WTC11 (cell line): ENCODE measurements at regions not wholly inside any gene's neighbourhood (a gene's known extent, or its start where the extent isn't known, plus 50 kb on each side); places are given as distances from the start of the nearest gene placed in this dataset.

ENCODE experiments used
- ATAC-seq: fragments of 200-7000 bp; cut with Tn5 transposase; 2 replicates; pipeline ENCODE4 v1.10.0; 2021; ENCODE audit warnings: mild to moderate bottlenecking, moderate library complexity
- CTCF ChIA-PET: fragments of 300-600 bp; sonication (Branson Sonifier 250); formaldehyde crosslinking; loops from one replicate; lab custom pipeline; 2021; ENCODE audit warnings: antibody characterized with exemption; lab: Charles Lee
- POLR2A ChIA-PET: fragments of 350-600 bp; sonication (Branson Sonifier 250); formaldehyde crosslinking; loops from one replicate; lab custom pipeline; 2021; ENCODE audit warnings: antibody characterized with exemption; lab: Charles Lee
- DNase-seq: peaks from one replicate; pipeline ENCODE4 v3.0.0; 2021; ENCODE audit warnings: low spot score
- H3K27ac Mint-ChIP-seq: 2 replicates; pipeline ENCODE4 v1.8.0; 2021; ENCODE audit warnings: mixed read lengths
- H3K27me3 Mint-ChIP-seq: 2 replicates; pipeline ENCODE4 v1.8.0; 2021; ENCODE audit warnings: low read depth, mild to moderate bottlenecking, moderate library complexity, mixed read lengths
- H3K36me3 Mint-ChIP-seq: 2 replicates; pipeline ENCODE4 v1.8.0; 2021; ENCODE audit warnings: mixed read lengths
- H3K4me1 Mint-ChIP-seq: 2 replicates; pipeline ENCODE4 v1.8.0; 2022; ENCODE audit warnings: mixed read lengths
- H3K4me3 Mint-ChIP-seq: 2 replicates; pipeline ENCODE4 v1.8.0; 2021; ENCODE audit warnings: mild to moderate bottlenecking, moderate library complexity, mixed read lengths
- H3K9me3 Mint-ChIP-seq: 2 replicates; pipeline ENCODE4 v1.8.0; 2021; ENCODE audit warnings: mixed read lengths
- ATF1 ChIP-seq: sonication (generic); formaldehyde crosslinking; IDR thresholded peaks from 2 replicates; pipeline ENCODE4 v1.8.1; 2023; ENCODE audit warnings: mild to moderate bottlenecking, moderate library complexity, missing genetic modification reagents
- CBFB ChIP-seq: sonication (generic); formaldehyde crosslinking; IDR thresholded peaks from 2 replicates; pipeline ENCODE4 v1.8.1; 2022; ENCODE audit warnings: mild to moderate bottlenecking, low read depth, missing genetic modification reagents
- ELF4 ChIP-seq: sonication (generic); formaldehyde crosslinking; IDR thresholded peaks from 2 replicates; pipeline ENCODE4 v1.8.1; 2022; ENCODE audit warnings: low read depth, mild to moderate bottlenecking, moderate library complexity, missing genetic modification reagents
- ETV6 ChIP-seq: sonication (generic); formaldehyde crosslinking; IDR thresholded peaks from 2 replicates; pipeline ENCODE4 v1.8.1; 2022; ENCODE audit warnings: mild to moderate bottlenecking, missing genetic modification reagents
- FOXK1 ChIP-seq: sonication (generic); formaldehyde crosslinking; IDR thresholded peaks from 2 replicates; pipeline ENCODE4 v1.8.0; 2022; ENCODE audit warnings: mild to moderate bottlenecking, moderate library complexity, missing genetic modification reagents
- IRF2 ChIP-seq: sonication (generic); formaldehyde crosslinking; IDR thresholded peaks from 2 replicates; pipeline ENCODE4 v1.8.0; 2022; ENCODE audit warnings: low read depth, missing genetic modification reagents, borderline replicate concordance
- MYBL2 ChIP-seq: sonication (generic); formaldehyde crosslinking; IDR thresholded peaks from 2 replicates; pipeline ENCODE4 v1.8.1; 2023; ENCODE audit warnings: mild to moderate bottlenecking, moderate library complexity, missing genetic modification reagents
- NFATC4 ChIP-seq: fragments of 250-450 bp; sonication (Bioruptor Pico); IDR thresholded peaks from 2 replicates; pipeline ENCODE4 v1.9.0; 2021; ENCODE audit warnings: mild to moderate bottlenecking
- NFE2L1 ChIP-seq: sonication (generic); formaldehyde crosslinking; IDR thresholded peaks from 2 replicates; pipeline ENCODE4 v1.8.1; 2023; ENCODE audit warnings: missing genetic modification reagents
- RELA ChIP-seq: sonication (generic); formaldehyde crosslinking; IDR thresholded peaks from 2 replicates; pipeline ENCODE4 v1.8.1; 2022; ENCODE audit warnings: missing genetic modification reagents, mild to moderate bottlenecking, borderline replicate concordance
- RORB ChIP-seq: fragments of 250-450 bp; sonication (Bioruptor Pico); IDR thresholded peaks from 2 replicates; pipeline ENCODE4 v1.9.0; 2021; ENCODE audit warnings: mild to moderate bottlenecking
- ZNF121 ChIP-seq: sonication (generic); formaldehyde crosslinking; IDR thresholded peaks from 2 replicates; pipeline ENCODE4 v1.8.0; 2023; ENCODE audit warnings: missing genetic modification reagents
- ZNF396 ChIP-seq: fragments of 250-450 bp; sonication (Bioruptor Pico); IDR thresholded peaks from 2 replicates; pipeline ENCODE4 v1.8.0; 2021; ENCODE audit warnings: mild to moderate bottlenecking, moderate library complexity, borderline replicate concordance
- ZNF416 ChIP-seq: fragments of 250-450 bp; sonication (Bioruptor Pico); IDR thresholded peaks from 2 replicates; pipeline ENCODE4 v1.9.0; 2021; ENCODE audit warnings: mild to moderate bottlenecking, inconsistent platforms
- ZNF671 ChIP-seq: fragments of 250-450 bp; sonication (Bioruptor Pico); IDR thresholded peaks from 2 replicates; pipeline ENCODE4 v1.8.0; 2021; ENCODE audit warnings: mild to moderate bottlenecking
- TF ChIP-seq, protein P1 (sequence below): sonication (generic); formaldehyde crosslinking; conservative IDR thresholded peaks from 2 replicates; pipeline ENCODE4 v1.8.1; 2022; ENCODE audit warnings: mild to moderate bottlenecking, missing genetic modification reagents
- TF ChIP-seq, protein P2 (sequence below): sonication (generic); formaldehyde crosslinking; IDR thresholded peaks from 2 replicates; pipeline ENCODE4 v1.8.1; 2023; ENCODE audit warnings: mild to moderate bottlenecking, moderate library complexity, missing genetic modification reagents
- TF ChIP-seq, protein P3 (sequence below): fragments of 250-450 bp; sonication (Bioruptor Pico); IDR thresholded peaks from 2 replicates; pipeline ENCODE4 v1.9.0; 2021; ENCODE audit warnings: moderate library complexity, mild to moderate bottlenecking, inconsistent platforms, borderline replicate concordance
- TF ChIP-seq, protein P4 (sequence below): fragments of 250-450 bp; sonication (Bioruptor Pico); conservative IDR thresholded peaks from 2 replicates; pipeline ENCODE4 v1.9.0; 2021; ENCODE audit warnings: mild to moderate bottlenecking
- TF ChIP-seq, protein P5 (sequence below): sonication (generic); formaldehyde crosslinking; IDR thresholded peaks from 2 replicates; pipeline ENCODE4 v1.8.0; 2022; ENCODE audit warnings: missing genetic modification reagents
- TF ChIP-seq, protein P6 (sequence below): sonication (generic); formaldehyde crosslinking; IDR thresholded peaks from 2 replicates; pipeline ENCODE4 v1.8.0; 2023; ENCODE audit warnings: mild to moderate bottlenecking, missing genetic modification reagents
- TF ChIP-seq, protein P7 (sequence below): fragments of 250-450 bp; sonication (Bioruptor Pico); IDR thresholded peaks from 2 replicates; pipeline ENCODE4 v1.8.0; 2021; ENCODE audit warnings: mild to moderate bottlenecking

DNA sequence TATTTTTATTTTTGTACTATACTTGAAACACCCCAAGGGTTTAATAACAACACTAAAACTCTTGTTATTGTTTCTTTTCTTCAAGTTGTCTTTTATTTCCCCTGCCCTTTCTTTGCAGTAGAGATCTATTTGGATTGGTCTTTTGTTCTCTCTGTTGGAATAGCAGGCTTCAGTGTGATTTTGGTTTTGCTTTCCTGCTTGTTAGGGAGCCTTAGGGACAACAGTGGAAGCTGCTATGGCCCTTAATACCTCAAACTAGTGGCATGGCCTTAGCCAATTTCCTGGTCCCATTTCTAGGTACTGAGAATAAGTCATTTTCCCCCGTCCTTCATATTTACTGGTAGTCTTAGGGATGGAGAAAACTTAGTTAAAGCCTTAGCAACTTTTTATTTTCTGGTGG lies 535.4 kb upstream of the NDST4 start:
- no peak for ATAC-seq
- POLR2A ChIA-PET: no interaction called here
- H3K36me3 Mint-ChIP-seq: no peaks in the 10 kb centered on the region
- H3K9me3 Mint-ChIP-seq: no peaks in the 10 kb centered on the region
- no peaks in the 10 kb centered on the region for H3K27me3 Mint-ChIP-seq
- H3K27ac Mint-ChIP-seq: no peak overlapping the region
- TF ChIP-seq ZNF671 (CRISPR knock-in tag) (no peak), RELA (CRISPR knock-in tag) (no peak), RORB (CRISPR knock-in tag) (no peak), NFE2L1 (CRISPR knock-in tag) (no peak), ZNF416 (no peak), ELF4 (CRISPR knock-in tag) (no peak), CBFB (CRISPR knock-in tag) (no peak), ZNF396 (CRISPR knock-in tag) (no peak), FOXK1 (CRISPR knock-in tag) (no peak)
- TF ChIP-seq, protein P1, sequence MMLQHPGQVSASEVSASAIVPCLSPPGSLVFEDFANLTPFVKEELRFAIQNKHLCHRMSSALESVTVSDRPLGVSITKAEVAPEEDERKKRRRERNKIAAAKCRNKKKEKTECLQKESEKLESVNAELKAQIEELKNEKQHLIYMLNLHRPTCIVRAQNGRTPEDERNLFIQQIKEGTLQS (CRISPR knock-in tag): no peak
- TF ChIP-seq, protein P2, sequence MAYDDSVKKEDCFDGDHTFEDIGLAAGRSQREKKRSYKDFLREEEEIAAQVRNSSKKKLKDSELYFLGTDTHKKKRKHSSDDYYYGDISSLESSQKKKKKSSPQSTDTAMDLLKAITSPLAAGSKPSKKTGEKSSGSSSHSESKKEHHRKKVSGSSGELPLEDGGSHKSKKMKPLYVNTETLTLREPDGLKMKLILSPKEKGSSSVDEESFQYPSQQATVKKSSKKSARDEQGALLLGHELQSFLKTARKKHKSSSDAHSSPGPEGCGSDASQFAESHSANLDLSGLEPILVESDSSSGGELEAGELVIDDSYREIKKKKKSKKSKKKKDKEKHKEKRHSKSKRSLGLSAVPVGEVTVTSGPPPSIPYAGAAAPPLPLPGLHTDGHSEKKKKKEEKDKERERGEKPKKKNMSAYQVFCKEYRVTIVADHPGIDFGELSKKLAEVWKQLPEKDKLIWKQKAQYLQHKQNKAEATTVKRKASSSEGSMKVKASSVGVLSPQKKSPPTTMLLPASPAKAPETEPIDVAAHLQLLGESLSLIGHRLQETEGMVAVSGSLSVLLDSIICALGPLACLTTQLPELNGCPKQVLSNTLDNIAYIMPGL (CRISPR knock-in tag): no peak
- TF ChIP-seq, protein P3, sequence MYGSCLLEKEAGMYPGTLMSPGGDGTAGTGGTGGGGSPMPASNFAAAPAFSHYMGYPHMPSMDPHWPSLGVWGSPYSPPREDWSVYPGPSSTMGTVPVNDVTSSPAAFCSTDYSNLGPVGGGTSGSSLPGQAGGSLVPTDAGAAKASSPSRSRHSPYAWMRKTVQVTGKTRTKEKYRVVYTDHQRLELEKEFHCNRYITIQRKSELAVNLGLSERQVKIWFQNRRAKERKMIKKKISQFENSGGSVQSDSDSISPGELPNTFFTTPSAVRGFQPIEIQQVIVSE: no peak
- TF ChIP-seq, protein P4, sequence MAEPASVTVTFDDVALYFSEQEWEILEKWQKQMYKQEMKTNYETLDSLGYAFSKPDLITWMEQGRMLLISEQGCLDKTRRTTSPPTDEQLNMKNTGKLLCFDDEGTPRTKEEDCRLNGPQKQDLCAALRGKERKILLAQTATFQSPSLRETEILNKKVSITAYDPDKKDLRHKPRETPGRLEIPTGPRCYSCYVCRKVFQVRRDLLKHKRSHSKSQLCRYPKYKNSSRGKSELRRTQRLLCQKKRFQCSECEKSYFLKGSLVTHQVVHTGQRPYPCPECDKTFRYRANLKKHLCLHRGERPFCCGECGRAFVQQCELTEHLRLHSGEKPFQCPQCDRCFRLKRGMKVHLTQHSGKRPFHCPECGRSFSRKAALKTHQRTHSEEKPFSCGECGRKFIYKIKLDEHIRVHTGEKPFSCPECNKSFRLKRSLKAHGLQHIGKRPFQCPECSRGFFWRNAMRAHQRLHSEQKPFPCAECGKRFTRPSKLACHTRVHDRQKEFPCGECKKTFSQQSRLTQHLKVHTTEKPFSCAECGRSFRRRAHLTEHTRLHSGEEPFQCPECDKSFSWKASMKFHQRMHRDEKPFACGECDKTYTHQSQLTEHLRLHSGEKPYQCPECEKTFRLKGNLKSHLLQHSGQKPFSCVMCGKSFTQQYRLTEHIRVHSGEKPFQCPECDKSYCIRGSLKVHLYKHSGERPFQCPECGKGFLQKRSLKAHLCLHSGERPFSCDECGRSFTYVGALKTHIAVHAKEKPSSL (CRISPR knock-in tag): no peak
- TF ChIP-seq, protein P5, sequence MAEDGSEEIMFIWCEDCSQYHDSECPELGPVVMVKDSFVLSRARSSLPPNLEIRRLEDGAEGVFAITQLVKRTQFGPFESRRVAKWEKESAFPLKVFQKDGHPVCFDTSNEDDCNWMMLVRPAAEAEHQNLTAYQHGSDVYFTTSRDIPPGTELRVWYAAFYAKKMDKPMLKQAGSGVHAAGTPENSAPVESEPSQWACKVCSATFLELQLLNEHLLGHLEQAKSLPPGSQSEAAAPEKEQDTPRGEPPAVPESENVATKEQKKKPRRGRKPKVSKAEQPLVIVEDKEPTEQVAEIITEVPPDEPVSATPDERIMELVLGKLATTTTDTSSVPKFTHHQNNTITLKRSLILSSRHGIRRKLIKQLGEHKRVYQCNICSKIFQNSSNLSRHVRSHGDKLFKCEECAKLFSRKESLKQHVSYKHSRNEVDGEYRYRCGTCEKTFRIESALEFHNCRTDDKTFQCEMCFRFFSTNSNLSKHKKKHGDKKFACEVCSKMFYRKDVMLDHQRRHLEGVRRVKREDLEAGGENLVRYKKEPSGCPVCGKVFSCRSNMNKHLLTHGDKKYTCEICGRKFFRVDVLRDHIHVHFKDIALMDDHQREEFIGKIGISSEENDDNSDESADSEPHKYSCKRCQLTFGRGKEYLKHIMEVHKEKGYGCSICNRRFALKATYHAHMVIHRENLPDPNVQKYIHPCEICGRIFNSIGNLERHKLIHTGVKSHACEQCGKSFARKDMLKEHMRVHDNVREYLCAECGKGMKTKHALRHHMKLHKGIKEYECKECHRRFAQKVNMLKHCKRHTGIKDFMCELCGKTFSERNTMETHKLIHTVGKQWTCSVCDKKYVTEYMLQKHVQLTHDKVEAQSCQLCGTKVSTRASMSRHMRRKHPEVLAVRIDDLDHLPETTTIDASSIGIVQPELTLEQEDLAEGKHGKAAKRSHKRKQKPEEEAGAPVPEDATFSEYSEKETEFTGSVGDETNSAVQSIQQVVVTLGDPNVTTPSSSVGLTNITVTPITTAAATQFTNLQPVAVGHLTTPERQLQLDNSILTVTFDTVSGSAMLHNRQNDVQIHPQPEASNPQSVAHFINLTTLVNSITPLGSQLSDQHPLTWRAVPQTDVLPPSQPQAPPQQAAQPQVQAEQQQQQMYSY (CRISPR knock-in tag): no peak
- TF ChIP-seq, protein P6, sequence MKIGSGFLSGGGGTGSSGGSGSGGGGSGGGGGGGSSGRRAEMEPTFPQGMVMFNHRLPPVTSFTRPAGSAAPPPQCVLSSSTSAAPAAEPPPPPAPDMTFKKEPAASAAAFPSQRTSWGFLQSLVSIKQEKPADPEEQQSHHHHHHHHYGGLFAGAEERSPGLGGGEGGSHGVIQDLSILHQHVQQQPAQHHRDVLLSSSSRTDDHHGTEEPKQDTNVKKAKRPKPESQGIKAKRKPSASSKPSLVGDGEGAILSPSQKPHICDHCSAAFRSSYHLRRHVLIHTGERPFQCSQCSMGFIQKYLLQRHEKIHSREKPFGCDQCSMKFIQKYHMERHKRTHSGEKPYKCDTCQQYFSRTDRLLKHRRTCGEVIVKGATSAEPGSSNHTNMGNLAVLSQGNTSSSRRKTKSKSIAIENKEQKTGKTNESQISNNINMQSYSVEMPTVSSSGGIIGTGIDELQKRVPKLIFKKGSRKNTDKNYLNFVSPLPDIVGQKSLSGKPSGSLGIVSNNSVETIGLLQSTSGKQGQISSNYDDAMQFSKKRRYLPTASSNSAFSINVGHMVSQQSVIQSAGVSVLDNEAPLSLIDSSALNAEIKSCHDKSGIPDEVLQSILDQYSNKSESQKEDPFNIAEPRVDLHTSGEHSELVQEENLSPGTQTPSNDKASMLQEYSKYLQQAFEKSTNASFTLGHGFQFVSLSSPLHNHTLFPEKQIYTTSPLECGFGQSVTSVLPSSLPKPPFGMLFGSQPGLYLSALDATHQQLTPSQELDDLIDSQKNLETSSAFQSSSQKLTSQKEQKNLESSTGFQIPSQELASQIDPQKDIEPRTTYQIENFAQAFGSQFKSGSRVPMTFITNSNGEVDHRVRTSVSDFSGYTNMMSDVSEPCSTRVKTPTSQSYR (CRISPR knock-in tag): no peak
- CTCF ChIA-PET: no interaction called here
- H3K4me1 Mint-ChIP-seq: no peaks in the 10 kb centered on the region
- H3K4me3 Mint-ChIP-seq: no peak overlapping the region
- DNase-seq: no peak

DNA sequence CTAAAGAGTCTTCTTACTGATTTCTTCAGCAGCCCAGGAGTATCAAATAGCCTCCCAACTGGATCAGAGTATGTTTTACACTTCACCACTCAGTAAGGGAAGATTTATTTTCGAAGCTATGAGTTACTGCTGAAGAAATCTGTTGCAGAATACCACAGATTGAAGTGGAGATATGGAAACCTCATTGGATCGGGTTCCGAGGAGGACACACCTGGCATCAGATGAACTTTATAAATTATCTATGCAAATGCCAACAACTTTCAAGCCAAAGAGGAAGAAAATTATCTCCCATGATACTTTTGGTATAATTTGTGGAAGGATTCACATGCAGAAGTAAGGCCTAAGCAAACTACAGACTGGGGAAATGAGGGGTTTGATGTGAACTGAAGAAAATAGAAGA lies 515.9 kb upstream of the NDST4 start:
- H3K27me3 Mint-ChIP-seq: no peaks in the 10 kb centered on the region
- ChIA-PET POLR2A (no interaction called here), CTCF (no interaction called here)
- peaks cover 3% of the 10 kb centered on the region for H3K4me1 Mint-ChIP-seq
- no peak for DNase-seq
- no peak for ATAC-seq
- no peak overlapping the region for H3K4me3 Mint-ChIP-seq
- H3K36me3 Mint-ChIP-seq: no peaks in the 10 kb centered on the region
- H3K27ac Mint-ChIP-seq: no peak overlapping the region
- H3K9me3 Mint-ChIP-seq: no peaks in the 10 kb centered on the region
- TF ChIP-seq ZNF416 (no peak), ETV6 (CRISPR knock-in tag) (no peak), MYBL2 (CRISPR knock-in tag) (no peak), ATF1 (CRISPR knock-in tag) (no peak), RORB (CRISPR knock-in tag) (no peak), IRF2 (no peak), NFATC4 (CRISPR knock-in tag) (no peak), ZNF121 (CRISPR knock-in tag) (no peak)
- TF ChIP-seq, protein P2 (CRISPR knock-in tag): no peak
- TF ChIP-seq, protein P7, sequence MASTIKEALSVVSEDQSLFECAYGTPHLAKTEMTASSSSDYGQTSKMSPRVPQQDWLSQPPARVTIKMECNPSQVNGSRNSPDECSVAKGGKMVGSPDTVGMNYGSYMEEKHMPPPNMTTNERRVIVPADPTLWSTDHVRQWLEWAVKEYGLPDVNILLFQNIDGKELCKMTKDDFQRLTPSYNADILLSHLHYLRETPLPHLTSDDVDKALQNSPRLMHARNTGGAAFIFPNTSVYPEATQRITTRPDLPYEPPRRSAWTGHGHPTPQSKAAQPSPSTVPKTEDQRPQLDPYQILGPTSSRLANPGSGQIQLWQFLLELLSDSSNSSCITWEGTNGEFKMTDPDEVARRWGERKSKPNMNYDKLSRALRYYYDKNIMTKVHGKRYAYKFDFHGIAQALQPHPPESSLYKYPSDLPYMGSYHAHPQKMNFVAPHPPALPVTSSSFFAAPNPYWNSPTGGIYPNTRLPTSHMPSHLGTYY (CRISPR knock-in tag): no peak
